HG03432 (cell line): ENCODE measurements at regions not wholly inside any gene's neighbourhood (a gene's known extent, or its start where the extent isn't known, plus 50 kb on each side); places are given as distances from the start of the nearest gene placed in this dataset.
"Not testable (repeated sequence)": the region's sequence is repeated elsewhere in the genome, so short reads cannot be mapped to it uniquely, and the experiment has no call there.

Experiments
- ATAC-seq: cut with Tn5 transposase; IDR thresholded peaks from one replicate; pipeline ENCODE4 v1.9.1; 2021; ENCODE audit warnings: mild to moderate bottlenecking, moderate library complexity; ENCODE audit not compliant: unreplicated experiment

DNA sequence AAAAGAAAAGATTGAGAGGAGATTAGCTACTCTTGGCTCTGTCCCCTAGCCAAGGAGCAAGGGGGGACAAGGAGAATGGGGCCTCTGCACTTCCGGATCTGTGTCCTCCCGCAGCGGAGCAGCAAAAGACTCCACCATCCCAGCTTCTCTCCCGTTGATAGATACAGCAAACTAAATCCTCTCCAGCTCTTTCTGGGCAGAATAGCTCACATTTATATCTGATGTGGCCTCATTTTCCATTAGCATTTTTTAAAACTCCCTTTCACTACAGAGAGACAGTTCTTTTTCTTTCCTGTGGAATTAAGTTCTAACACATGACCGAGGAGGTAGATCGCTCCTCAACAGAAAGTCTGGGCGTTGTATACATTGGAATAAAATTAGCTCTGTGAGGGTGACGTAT is 260.9 kb upstream of the SOX4 start:
- ATAC-seq = no peak

DNA sequence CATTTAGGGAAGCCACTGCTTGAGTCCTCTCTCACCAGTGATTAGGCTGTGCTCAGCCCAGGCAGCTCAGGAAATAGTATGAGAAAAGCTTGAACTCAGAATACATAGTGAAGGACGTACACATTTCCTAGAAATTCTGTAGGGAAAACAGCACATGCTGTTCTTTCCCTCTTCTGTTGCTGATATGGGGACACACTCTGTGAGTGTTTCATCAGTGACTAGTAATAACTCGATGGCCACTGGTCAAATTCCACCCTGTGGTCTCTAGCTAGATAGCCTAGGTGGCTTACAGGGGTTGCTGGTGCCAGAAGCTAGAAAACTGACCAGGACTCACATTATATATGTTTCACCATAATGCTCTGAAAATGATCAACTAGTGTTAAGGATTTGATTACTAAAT is 259.8 kb upstream of the SOX4 start:
- no peak for ATAC-seq

DNA sequence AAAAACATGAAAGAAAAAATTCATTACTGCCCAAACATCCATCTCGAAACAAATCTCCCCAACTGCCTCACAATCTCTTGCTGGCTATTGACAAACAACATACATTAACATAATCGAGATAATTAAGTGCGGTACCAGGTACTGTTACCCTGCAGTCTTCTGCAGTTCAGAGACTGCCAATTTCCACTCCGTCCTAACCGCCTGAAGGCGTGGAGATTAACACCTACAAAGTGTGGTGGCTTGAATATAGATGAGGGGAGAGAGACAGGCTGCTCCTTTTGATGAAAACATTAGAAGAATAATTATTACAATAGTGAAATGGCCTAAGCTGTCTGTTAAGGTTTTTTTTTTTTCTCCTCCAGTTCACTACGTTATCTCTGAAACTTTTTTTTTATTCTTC is 258.9 kb upstream of the SOX4 start:
- ATAC-seq = no peak

GRCh38 chr6:21335591-21335990 is 258.0 kb upstream of the SOX4 start:
- no peak for ATAC-seq

GRCh38 chr6:21337263-21337662 is 256.3 kb upstream of the SOX4 start:
- no peak for ATAC-seq

- no peak for ATAC-seq
Measured at GRCh38 chr6:21340573-21340972, 253.0 kb upstream of the SOX4 start.

- no peak for ATAC-seq
Measured at GRCh38 chr6:21341910-21342309, 251.6 kb upstream of the SOX4 start.

GRCh38 chr6:21342501-21342900 is 251.1 kb upstream of the SOX4 start:
- no peak for ATAC-seq

DNA sequence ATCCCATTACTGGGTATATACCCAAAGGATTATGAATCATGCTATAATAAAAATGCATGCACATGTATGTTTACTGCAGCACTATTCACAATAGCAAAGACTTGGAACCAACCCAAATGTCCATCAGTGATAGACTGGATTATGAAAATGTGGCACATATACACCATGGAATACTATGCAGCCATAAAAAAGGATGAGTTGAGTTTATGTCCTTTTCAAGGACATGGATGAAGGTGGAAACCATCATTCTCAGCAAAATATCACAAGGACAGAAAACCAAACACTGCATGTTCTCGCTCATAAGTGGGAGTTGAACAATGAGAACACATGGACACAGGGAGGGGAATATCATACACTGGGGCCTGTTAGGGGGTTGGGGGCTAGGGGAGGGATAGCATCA is 247.8 kb upstream of the SOX4 start:
- ATAC-seq = not testable (repeated sequence)

- no peak for ATAC-seq
Measured at GRCh38 chr6:21348146-21348503, 245.4 kb upstream of the SOX4 start.

DNA sequence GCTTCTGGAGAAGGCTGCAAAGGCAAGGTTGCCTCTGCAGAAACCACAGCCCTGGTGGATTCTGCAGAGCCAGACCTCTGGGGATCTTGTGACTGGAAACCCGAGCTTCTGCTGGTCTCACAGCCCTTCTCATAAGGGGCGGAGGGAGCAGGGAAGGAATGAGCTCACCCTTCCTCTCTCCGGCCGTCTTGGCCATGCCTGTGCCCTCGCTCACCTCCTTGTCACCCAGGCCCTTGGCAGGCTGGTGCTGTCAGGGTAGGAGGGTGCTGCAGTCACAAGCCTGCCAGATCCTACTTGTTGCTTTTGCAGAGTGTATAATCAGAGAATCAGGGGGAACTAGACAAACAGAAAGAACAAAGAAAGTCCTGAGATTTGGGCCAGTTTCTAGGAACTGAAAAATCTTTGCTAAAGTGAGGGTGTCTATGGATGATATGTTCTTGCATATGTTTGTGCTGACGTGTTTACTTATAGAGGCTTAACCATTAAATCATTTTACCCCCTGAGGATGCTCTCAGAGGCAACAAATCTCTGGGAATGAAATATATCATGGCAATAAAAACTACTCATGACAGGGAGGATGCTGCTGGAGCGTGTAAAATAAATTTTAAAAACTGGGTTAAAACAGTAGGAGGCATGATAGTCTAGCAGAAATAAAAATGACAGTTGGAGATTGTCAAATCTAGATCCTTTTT is 244.9 kb upstream of the SOX4 start:
- ATAC-seq = no peak

GRCh38 chr6:21349834-21350233 is 243.7 kb upstream of the SOX4 start:
- no peak for ATAC-seq

- no peak for ATAC-seq
Measured at GRCh38 chr6:21350926-21351325, 242.6 kb upstream of the SOX4 start.

DNA sequence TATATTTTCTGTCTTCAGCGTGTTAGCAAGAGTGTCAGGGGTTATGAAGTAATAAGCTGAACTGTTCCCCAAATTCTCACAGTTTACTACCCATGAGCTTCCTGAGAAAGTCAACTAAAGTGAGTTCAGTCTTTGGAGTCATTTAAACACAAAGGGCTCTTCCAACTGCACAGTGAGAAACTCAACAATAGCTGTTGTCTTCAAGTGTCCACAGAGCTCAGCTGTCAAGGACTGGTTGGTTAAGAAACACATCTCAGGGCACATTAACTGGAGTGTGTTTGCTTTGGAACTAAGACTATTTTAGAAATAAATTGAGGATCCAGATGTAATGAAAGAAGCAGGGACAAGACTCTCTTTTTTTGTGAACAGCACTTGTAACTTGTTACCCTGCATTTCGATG is 241.4 kb upstream of the SOX4 start:
- ATAC-seq = no peak

DNA sequence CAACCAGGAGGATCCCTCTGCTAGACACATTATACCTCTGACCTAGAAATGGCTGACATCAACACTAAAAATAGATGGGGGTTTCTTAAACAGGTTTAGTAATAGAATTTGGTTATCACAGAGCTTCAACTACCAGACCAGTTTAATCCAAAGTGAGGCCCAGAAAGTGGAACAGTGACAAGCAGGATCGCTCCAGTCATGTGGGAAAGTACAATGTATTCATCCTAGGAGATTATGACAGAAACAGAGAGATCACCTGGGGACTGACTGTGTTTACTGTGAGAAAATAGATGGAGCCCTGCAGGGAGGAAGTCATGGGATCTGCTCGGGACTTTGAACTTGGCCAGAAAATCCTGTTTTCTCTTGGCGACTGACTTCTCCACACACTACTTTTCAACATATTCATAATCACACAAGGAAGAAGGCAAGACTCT is 238.7 kb upstream of the SOX4 start:
- ATAC-seq = no peak

- ATAC-seq = no peak
Measured at GRCh38 chr6:21355638-21356037, 237.9 kb upstream of the SOX4 start.

- no peak for ATAC-seq
Measured at GRCh38 chr6:21357262-21357661, 236.3 kb upstream of the SOX4 start.

DNA sequence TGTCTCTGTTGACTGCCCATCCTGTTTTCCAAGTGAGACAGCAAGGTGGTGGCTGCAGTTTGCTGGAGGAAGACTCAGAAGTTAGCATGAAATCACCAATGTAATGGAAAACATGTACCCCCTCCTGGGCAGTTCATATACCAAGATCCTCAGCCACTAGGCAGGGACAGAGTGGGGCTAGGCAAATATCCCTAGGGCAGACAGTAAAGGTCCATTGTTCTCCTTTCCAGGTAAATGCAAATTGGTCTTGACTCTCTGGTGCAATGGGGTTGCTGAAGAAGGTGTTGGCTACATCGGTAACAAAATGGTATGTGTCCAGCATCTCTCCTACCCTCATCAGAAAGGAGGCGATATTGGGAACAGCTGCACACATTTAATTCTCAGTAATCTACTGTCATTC is 233.6 kb upstream of the SOX4 start:
- no peak for ATAC-seq

DNA sequence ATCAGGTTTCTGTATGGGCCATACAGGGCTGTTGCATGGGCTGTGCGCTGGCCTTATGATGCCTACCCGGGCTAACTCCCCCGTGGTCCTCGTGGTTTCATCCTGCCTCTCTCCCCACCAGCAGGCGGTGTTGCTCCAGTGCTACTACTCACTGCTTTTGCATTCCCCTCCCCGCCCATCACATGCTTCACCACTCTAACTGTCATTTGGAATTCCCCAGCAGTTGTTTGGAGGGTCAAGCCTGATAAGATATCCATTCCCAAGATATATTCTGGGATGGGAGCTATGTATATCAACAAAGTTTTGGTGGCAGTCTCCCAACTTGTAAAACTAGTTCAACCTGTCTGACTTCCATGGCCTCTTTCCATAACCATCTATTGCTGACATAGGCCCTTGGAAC is 233.2 kb upstream of the SOX4 start:
- no peak for ATAC-seq

DNA sequence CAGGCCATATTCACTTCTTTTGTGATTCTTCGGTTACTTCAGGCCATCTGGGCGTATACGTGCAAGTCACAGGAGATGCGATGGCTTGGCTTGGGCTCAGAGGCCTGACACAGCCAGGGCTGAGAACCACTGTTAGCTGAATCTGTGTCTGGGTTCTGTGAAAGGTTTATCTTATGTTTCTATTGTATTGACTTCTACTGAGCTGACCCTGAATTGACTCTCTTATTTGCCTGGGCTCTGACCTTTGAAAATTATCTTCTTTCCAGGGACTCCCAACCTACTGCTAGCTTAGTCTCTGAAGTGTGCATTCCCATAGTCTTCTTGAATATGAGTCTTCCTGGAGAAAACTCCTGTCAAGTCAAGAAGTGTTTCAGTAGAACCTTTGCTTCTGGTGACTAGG is 226.4 kb upstream of the SOX4 start:
- no peak for ATAC-seq

GRCh38 chr6:21367649-21368154 is 225.8 kb upstream of the SOX4 start:
- no peak for ATAC-seq

DNA sequence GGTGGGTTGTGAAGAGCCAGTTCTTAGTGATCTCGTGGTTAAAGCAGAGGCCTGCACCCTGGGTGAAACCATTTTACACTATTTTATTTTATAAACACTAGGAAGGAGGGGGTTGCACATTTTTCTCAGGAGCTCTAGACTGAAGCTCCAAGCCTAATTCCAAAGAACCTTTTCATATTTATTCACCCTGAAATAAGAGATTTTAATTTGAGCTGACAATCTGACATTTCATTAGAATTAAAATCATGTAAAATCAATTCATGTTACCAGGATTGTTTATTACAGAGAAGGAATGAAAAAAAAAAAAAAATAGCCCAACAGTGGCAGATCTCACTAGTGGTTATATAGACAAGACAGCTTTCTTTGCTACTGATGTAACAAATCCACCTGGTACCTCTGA is 222.5 kb upstream of the SOX4 start:
- ATAC-seq = no peak

GRCh38 chr6:21371676-21372171 is 221.8 kb upstream of the SOX4 start:
- ATAC-seq = no peak
